SKM-1 (cell line): ENCODE measurements at regions not wholly inside any gene's neighbourhood (a gene's known extent, or its start where the extent isn't known, plus 50 kb on each side); places are given as distances from the start of the nearest gene placed in this dataset.

Experiments used
- DNase-seq: peaks from one replicate; lab custom pipeline; 2025; ENCODE audit not compliant: unreplicated experiment; lab: John Stamatoyannopoulos, UW

GRCh38 chr5:135724617-135725016, 109.8 kb upstream of the SLC25A48 start:
- no peak for DNase-seq

- DNase-seq, result no peak
These were observed 111.0 kb upstream of the SLC25A48 start for GRCh38 chr5:135723491-135723890.

- DNase-seq, result no peak
These were observed 112.8 kb upstream of the SLC25A48 start for GRCh38 chr5:135721548-135722090.

- DNase-seq, result no peak
These were observed 114.3 kb upstream of the SLC25A48 start for GRCh38 chr5:135720191-135720590.

- no peak for DNase-seq
These were observed 114.9 kb upstream of the SLC25A48 start for GRCh38 chr5:135719428-135720063.

GRCh38 chr5:135718651-135719050, 115.8 kb upstream of the SLC25A48 start:
- DNase-seq, result no peak

- DNase-seq, result no peak
These were observed 116.3 kb upstream of the SLC25A48 start for GRCh38 chr5:135718151-135718550.

GRCh38 chr5:135715267-135716055, 119.0 kb upstream of the SLC25A48 start:
- DNase-seq, result no peak

- no peak for DNase-seq
These were observed 120.2 kb upstream of the SLC25A48 start for GRCh38 chr5:135714126-135714894.

- no peak for DNase-seq
These were observed 121.1 kb upstream of the SLC25A48 start for GRCh38 chr5:135713161-135713915.

- DNase-seq, result no peak
These were observed 122.6 kb upstream of the SLC25A48 start for GRCh38 chr5:135711911-135712310.

GRCh38 chr5:135710045-135710675, 124.3 kb upstream of the SLC25A48 start:
- DNase-seq, result no peak

GRCh38 chr5:135709208-135709575, 125.3 kb upstream of the SLC25A48 start:
- DNase-seq, result no peak

- no peak for DNase-seq
These were observed 125.8 kb upstream of the SLC25A48 start for GRCh38 chr5:135708481-135709207.

GRCh38 chr5:135707302-135707701, 127.2 kb upstream of the SLC25A48 start:
- no peak for DNase-seq

GRCh38 chr5:135706893-135707292, 127.6 kb upstream of the SLC25A48 start:
- no peak for DNase-seq

- no peak for DNase-seq
These were observed 127.7 kb upstream of the CXCL14 start for GRCh38 chr5:135706474-135706873.

- DNase-seq, result no peak
These were observed 127.2 kb upstream of the CXCL14 start for GRCh38 chr5:135705941-135706466.

GRCh38 chr5:135705141-135705631, 126.4 kb upstream of the CXCL14 start:
- no peak for DNase-seq
